Type B pancreatic cell (in vitro differentiated cells): ENCODE measurements at regions not wholly inside any gene's neighbourhood (a gene's known extent, or its start where the extent isn't known, plus 50 kb on each side); places are given as distances from the start of the nearest gene placed in this dataset.
"Not testable (repeated sequence)": the region's sequence is repeated elsewhere in the genome, so short reads cannot be mapped to it uniquely, and the experiment has no call there.

Experiments
- DNase-seq: peaks from one replicate; pipeline ENCODE4 v3.0.0; 2021; ENCODE audit warnings: mixed read lengths; ENCODE audit not compliant: unreplicated experiment; ENCODE audit errors: extremely low spot score
- H3K27ac Mint-ChIP-seq: 2 replicates; pipeline ENCODE4 v1.8.0; 2021; ENCODE audit warnings: mild to moderate bottlenecking, mixed read lengths
- H3K27me3 Mint-ChIP-seq: 2 replicates; pipeline ENCODE4 v1.8.0; 2021; ENCODE audit warnings: mixed read lengths
- H3K36me3 Mint-ChIP-seq: 2 replicates; pipeline ENCODE4 v1.8.0; 2021; ENCODE audit warnings: mixed read lengths
- H3K4me1 Mint-ChIP-seq: one replicate; pipeline ENCODE4 v1.8.0; 2021; ENCODE audit warnings: mixed read lengths; ENCODE audit not compliant: unreplicated experiment
- H3K4me3 Mint-ChIP-seq: 2 replicates; pipeline ENCODE4 v1.8.0; 2021; ENCODE audit warnings: mild to moderate bottlenecking, mixed read lengths
- H3K9me3 Mint-ChIP-seq: 2 replicates; pipeline ENCODE4 v1.8.0; 2021; ENCODE audit warnings: mixed read lengths
- TF ChIP-seq, protein P1 (sequence below): fragments of 200-600 bp; sonication (generic); conservative IDR thresholded peaks from 2 replicates; pipeline ENCODE4 v1.5.0; 2021; ENCODE audit warnings: antibody characterized with exemption, mild to moderate bottlenecking

DNA sequence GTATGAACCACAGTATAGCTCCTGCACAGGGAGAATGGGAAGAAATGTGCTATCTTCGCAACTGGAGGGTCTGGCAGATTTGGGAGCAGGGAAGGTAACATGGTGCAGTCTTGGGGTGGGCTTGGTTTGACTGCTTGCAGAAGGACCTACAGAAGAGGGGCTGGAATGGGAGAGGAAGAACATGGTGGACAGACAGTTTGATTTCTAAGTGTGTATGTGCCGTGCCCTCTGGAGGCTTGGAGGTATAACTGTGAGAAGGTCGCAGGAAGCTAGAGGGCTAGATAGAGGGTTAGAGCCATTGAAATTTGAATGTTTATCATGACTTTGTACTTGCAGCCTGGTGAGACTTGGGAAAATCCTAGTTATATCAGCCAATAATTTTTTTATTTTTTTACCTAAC, 169.2 kb downstream of the SQOR start:
- H3K27ac Mint-ChIP-seq: no peak overlapping the region
- H3K4me1 Mint-ChIP-seq: peaks cover 7% of the 10 kb centered on the region

DNA sequence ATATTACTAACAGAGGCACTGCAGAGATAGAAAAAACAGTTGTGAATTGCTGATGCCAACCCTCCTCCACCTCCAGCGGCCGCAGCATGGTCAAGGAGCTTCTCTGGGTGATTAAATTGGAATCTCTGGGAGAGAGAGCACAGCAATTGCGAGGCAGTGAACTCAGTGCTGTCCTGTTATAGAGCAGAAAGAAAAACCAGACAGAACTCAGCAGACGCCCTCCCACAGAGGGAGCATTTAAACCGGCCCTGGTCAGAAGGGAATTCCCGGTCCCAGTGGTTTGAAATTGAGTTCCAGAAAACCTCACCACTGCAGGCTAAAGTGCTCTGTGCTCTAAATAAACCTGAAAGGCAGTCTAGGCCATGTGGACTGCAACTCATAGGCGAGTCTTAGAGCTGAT, 175.4 kb downstream of the SQOR start:
- H3K4me1 Mint-ChIP-seq: no peaks in the 10 kb centered on the region
- no peak for DNase-seq
- H3K27ac Mint-ChIP-seq: no peak overlapping the region
- H3K4me3 Mint-ChIP-seq: no peak overlapping the region
- H3K36me3 Mint-ChIP-seq: no peaks in the 10 kb centered on the region
- H3K9me3 Mint-ChIP-seq: no peaks in the 10 kb centered on the region
- TF ChIP-seq, protein P1, sequence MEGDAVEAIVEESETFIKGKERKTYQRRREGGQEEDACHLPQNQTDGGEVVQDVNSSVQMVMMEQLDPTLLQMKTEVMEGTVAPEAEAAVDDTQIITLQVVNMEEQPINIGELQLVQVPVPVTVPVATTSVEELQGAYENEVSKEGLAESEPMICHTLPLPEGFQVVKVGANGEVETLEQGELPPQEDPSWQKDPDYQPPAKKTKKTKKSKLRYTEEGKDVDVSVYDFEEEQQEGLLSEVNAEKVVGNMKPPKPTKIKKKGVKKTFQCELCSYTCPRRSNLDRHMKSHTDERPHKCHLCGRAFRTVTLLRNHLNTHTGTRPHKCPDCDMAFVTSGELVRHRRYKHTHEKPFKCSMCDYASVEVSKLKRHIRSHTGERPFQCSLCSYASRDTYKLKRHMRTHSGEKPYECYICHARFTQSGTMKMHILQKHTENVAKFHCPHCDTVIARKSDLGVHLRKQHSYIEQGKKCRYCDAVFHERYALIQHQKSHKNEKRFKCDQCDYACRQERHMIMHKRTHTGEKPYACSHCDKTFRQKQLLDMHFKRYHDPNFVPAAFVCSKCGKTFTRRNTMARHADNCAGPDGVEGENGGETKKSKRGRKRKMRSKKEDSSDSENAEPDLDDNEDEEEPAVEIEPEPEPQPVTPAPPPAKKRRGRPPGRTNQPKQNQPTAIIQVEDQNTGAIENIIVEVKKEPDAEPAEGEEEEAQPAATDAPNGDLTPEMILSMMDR: no peak
- H3K27me3 Mint-ChIP-seq: no peaks in the 10 kb centered on the region

More for the DNA sequence above, 169.2 kb downstream of the SQOR start:
- Mint-ChIP-seq H3K27me3 (no peaks in the 10 kb centered on the region), H3K36me3 (no peaks in the 10 kb centered on the region), H3K9me3 (no peaks in the 10 kb centered on the region), H3K4me3 (no peak overlapping the region)
- no peak for DNase-seq
- TF ChIP-seq, protein P1: no peak

DNA sequence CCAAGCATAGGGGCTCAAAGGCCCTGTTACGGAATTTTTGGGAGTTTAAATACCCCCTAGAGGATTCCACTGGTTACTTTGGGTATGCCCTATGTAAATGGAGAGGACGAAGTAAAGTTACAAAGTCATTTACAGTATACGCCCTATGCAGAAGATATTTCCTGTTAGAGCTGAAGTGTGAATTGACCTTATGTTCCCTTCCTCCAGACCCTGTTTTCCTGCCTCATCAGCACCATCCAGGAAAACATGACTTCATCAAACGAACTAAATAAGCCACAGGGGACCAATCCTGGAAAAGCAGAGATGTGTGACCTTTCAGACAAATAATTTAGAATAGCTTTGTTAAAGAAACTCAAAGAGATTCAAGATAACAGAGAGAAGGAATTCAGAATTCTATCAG, 177.4 kb downstream of the SQOR start:
- no peaks in the 10 kb centered on the region for H3K27me3 Mint-ChIP-seq
- H3K27ac Mint-ChIP-seq: no peak overlapping the region
- TF ChIP-seq, protein P1: no peak
- no peak for DNase-seq
- H3K4me3 Mint-ChIP-seq: no peak overlapping the region
- no peaks in the 10 kb centered on the region for H3K36me3 Mint-ChIP-seq
- no peaks in the 10 kb centered on the region for H3K9me3 Mint-ChIP-seq
- no peaks in the 10 kb centered on the region for H3K4me1 Mint-ChIP-seq

DNA sequence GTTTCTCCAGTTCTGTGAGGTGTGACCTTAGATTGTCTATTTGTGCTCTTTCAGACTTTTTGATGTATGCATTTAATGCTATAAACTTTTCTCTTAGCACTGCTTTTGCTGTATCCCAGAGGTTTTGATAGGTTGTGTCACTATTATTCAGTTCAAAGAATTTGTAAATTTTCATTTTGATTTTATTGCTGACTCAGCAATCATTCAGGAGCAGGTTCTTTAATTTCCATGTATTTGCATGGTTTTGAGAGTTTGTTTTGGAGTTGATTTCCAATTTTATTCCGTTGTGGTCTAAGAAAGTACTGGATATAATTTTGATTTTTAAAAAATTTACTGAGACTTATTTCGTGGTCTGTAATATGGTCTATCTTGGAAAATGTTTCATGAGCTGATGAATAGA, 182.7 kb downstream of the SQOR start:
- H3K9me3 Mint-ChIP-seq, H3K36me3 Mint-ChIP-seq, H3K27me3 Mint-ChIP-seq, DNase-seq, H3K27ac Mint-ChIP-seq, H3K4me1 Mint-ChIP-seq, H3K4me3 Mint-ChIP-seq: not testable (repeated sequence)

DNA sequence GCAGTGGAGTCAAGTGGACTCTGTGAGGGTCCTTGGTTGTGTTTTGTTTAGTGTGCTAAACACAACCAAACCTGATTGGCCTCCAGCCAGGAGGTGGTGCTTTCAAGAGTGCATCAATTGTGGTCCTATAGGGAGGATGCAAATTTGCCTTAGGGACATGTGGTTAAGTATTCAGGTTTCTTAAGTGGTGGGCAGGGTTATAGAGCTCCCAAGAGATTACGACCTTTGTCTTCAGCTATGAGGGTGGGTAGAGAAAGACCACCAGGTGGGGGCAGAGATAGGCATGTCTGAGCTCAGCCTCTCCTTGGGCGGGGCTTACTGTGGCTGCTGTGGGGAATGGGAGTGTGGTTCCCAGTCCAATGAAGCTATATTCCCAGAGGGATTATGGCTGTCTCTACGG, 186.6 kb downstream of the SQOR start:
- H3K4me1 Mint-ChIP-seq: no peaks in the 10 kb centered on the region
- H3K9me3 Mint-ChIP-seq: no peaks in the 10 kb centered on the region
- H3K27ac Mint-ChIP-seq: no peak overlapping the region
- H3K36me3 Mint-ChIP-seq: no peaks in the 10 kb centered on the region
- TF ChIP-seq, protein P1: no peak
- no peaks in the 10 kb centered on the region for H3K27me3 Mint-ChIP-seq
- no peak overlapping the region for H3K4me3 Mint-ChIP-seq
- DNase-seq: no peak

DNA sequence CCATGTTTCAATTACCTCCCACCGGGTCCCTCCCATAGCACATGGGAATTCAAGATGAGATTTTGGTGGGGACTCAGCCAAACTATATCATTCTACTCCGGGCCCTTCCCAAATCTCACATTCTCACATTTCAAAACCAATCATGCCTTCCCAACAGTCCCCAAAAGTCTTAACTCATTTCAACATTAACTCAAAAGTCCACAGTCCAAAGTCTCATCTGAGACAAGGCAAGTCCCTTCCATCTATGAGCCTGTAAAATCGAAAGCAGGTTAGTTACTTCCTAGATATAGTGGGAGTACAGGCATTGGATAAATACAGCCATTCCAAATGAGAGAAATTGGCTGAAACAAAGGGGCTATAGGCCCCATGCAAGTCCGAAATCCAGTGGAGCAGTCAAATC, 188.1 kb downstream of the SQOR start:
- H3K27ac Mint-ChIP-seq, DNase-seq, H3K9me3 Mint-ChIP-seq, H3K4me1 Mint-ChIP-seq, H3K27me3 Mint-ChIP-seq, H3K36me3 Mint-ChIP-seq, H3K4me3 Mint-ChIP-seq: not testable (repeated sequence)

DNA sequence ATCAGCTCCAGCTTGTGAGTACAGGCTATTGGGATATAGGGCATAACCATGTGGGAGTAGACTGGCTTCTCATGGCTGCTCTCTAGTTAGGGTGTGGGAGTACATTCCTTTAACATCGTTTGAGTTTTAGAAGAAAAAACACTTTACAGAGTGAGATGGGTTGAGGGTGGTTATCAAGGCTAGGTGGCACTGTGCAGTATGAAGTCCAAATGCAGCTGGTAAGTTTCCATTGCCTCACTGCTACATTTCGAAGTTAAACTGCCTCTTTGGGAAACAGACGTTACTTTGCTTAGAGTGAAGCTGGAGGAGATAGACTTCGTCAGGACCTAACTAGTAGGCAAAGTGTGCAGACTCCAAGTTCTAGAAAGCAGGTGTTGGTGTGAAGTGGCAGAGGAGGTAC, 192.4 kb downstream of the SQOR start:
- TF ChIP-seq, protein P1: no peak
- no peak for DNase-seq
- Mint-ChIP-seq H3K4me1 (no peaks in the 10 kb centered on the region), H3K27me3 (no peaks in the 10 kb centered on the region), H3K27ac (no peak overlapping the region), H3K9me3 (peaks cover 4% of the 10 kb centered on the region), H3K4me3 (no peak overlapping the region), H3K36me3 (no peaks in the 10 kb centered on the region)
